Caco-2 (cell line): ENCODE measurements at regions not wholly inside any gene's neighbourhood (a gene's known extent, or its start where the extent isn't known, plus 50 kb on each side); places are given as distances from the start of the nearest gene placed in this dataset.

Source experiments
- BruUV-seq: library from RNA; stranded (reverse); fragments of 400-500 nt; replicated peaks from 2 replicates; lab custom pipeline; 2021; lab: Mats Ljungman, UMichigan
- CTCF ChIA-PET: fragments of 300-600 bp; sonication (Branson Sonifier 250); formaldehyde crosslinking; loops from one replicate; lab custom pipeline; 2022; ENCODE audit warnings: antibody characterized with exemption; lab: Charles Lee
- POLR2A ChIA-PET: fragments of 300-600 bp; sonication (Branson Sonifier 250); formaldehyde crosslinking; loops from one replicate; lab custom pipeline; 2022; ENCODE audit warnings: antibody characterized with exemption; lab: Charles Lee
- DNase-seq, 2 experiments: peaks; one replicate each; pipeline versions ENCODE4 v3.0.0 to v3.0.0-alpha.2; 2020 to 2022
- H3K27me3 ChIP-seq: replicated peaks from 2 replicates; pipeline ENCODE4 v1.6.0; 2011; ENCODE audit warnings: low read length; ENCODE audit not compliant: control insufficient read depth, insufficient read depth
- H3K36me3 ChIP-seq: 2 replicates; pipeline ENCODE4 v1.5.1; 2011; ENCODE audit warnings: low read length; ENCODE audit not compliant: control insufficient read depth, insufficient read depth
- H3K4me1 ChIP-seq: fragments of 250-450 bp; sonication (Bioruptor Pico); 2 replicates; pipeline ENCODE4 v1.5.1; 2020; ENCODE audit warnings: mild to moderate bottlenecking
- H3K4me3 ChIP-seq: 2 replicates; pipeline ENCODE4 v1.5.1; 2011; ENCODE audit warnings: low read depth, mild to moderate bottlenecking, control low read depth, low read length
- H3K9me3 ChIP-seq: fragments of 250-450 bp; sonication (Bioruptor Pico); 2 replicates; pipeline ENCODE4 v1.5.1; 2020; ENCODE audit warnings: mild to moderate bottlenecking, moderate library complexity
- H3K27ac Mint-ChIP-seq: one replicate; pipeline ENCODE4 v1.8.0; 2022; ENCODE audit warnings: mixed read lengths; ENCODE audit not compliant: unreplicated experiment
- H3K27me3 Mint-ChIP-seq: one replicate; pipeline ENCODE4 v1.8.0; 2022; ENCODE audit warnings: mixed read lengths; ENCODE audit not compliant: insufficient read depth, unreplicated experiment
- H3K36me3 Mint-ChIP-seq: one replicate; pipeline ENCODE4 v1.8.0; 2022; ENCODE audit warnings: mild to moderate bottlenecking, mixed read lengths; ENCODE audit not compliant: insufficient read depth, unreplicated experiment
- H3K4me1 Mint-ChIP-seq: one replicate; pipeline ENCODE4 v1.8.0; 2022; ENCODE audit warnings: low read depth, mixed read lengths; ENCODE audit not compliant: unreplicated experiment
- H3K4me3 Mint-ChIP-seq: one replicate; pipeline ENCODE4 v1.8.0; 2022; ENCODE audit warnings: mild to moderate bottlenecking, moderate library complexity, mixed read lengths; ENCODE audit not compliant: unreplicated experiment
- H3K9me3 Mint-ChIP-seq: one replicate; pipeline ENCODE4 v1.8.0; 2022; ENCODE audit warnings: mixed read lengths; ENCODE audit not compliant: unreplicated experiment
- CTCF ChIP-seq, 2 experiments: fragments of 200-600 bp in 1 of 2; IDR thresholded peaks; 1 replicate in 1 of 2; 2 replicates in 1 of 2; pipeline versions ENCODE4 v1.5.1 to v1.8.0; 2011 to 2022; ENCODE audit warnings: antibody characterized with exemption in 1 of 2, control low read depth in 1 of 2, inconsistent platforms in 1 of 2, low read depth in 1 of 2, low read length in 1 of 2, mild to moderate bottlenecking in 1 of 2, moderate library complexity in 1 of 2; ENCODE audit not compliant: insufficient read depth in 1 of 2, severe bottlenecking in 1 of 2, unreplicated experiment in 1 of 2
- intact Hi-C: fragments of 100-400 bp; cut with micrococcal nuclease; formaldehyde crosslinking; loops from one replicate; pipeline ENCODE4 v1.10.0; 2022; ENCODE audit not compliant: unreplicated experiment

- CTCF ChIA-PET: no interaction called here
- peaks cover 7% of the 10 kb centered on the region for H3K4me1 Mint-ChIP-seq
- H3K36me3 Mint-ChIP-seq: no peaks in the 10 kb centered on the region
- Histone ChIP-seq H3K27me3 (no peaks in the 10 kb centered on the region), H3K4me1 (no peaks in the 10 kb centered on the region), H3K4me3 (no peak overlapping the region), H3K36me3 (no peaks in the 10 kb centered on the region), H3K9me3 (no peaks in the 10 kb centered on the region)
- no peak for TF ChIP-seq CTCF (IDR thresholded peaks at IDR 0.05; ENCODE audit: insufficient read depth in 1 of 2, low read depth in 1 of 2, low read length in 1 of 2, severe bottlenecking in 1 of 2, unreplicated experiment in 1 of 2)
- intact Hi-C loops: no loop called here
- POLR2A ChIA-PET: no interaction called here
- DNase-seq: no peak
- no TSS peak for BruUV-seq
- no peak overlapping the region for H3K4me3 Mint-ChIP-seq
- no peaks in the 10 kb centered on the region for H3K9me3 Mint-ChIP-seq
- H3K27ac Mint-ChIP-seq: no peak overlapping the region
- H3K27me3 Mint-ChIP-seq: no peaks in the 10 kb centered on the region
Observed at GRCh38 chr15:69538379-69538778, 85.8 kb downstream of the RPLP1 start.

GRCh38 chr15:69539345-69539744 lies 86.7 kb downstream of the RPLP1 start:
- DNase-seq: no peak
- Histone ChIP-seq H3K36me3 (no peaks in the 10 kb centered on the region), H3K27me3 (no peaks in the 10 kb centered on the region), H3K4me3 (no peak overlapping the region), H3K4me1 (no peaks in the 10 kb centered on the region), H3K9me3 (no peaks in the 10 kb centered on the region)
- CTCF ChIA-PET: interaction anchor here (0.6 kb wide), 1 partner anchor 16 kb away, joined by 5 read pairs; no protein-coding TSS in a partner anchor
- intact Hi-C loops: no loop called here
- no peaks in the 10 kb centered on the region for H3K9me3 Mint-ChIP-seq
- TF ChIP-seq CTCF (IDR thresholded peaks at IDR 0.05; ENCODE audit: insufficient read depth in 1 of 2, low read depth in 1 of 2, low read length in 1 of 2, severe bottlenecking in 1 of 2, unreplicated experiment in 1 of 2): no peak
- BruUV-seq: no TSS peak
- H3K27ac Mint-ChIP-seq: no peak overlapping the region
- H3K4me1 Mint-ChIP-seq: peaks cover 7% of the 10 kb centered on the region
- POLR2A ChIA-PET: no interaction called here
- no peak overlapping the region for H3K4me3 Mint-ChIP-seq
- H3K36me3 Mint-ChIP-seq: no peaks in the 10 kb centered on the region
- H3K27me3 Mint-ChIP-seq: no peaks in the 10 kb centered on the region

DNA sequence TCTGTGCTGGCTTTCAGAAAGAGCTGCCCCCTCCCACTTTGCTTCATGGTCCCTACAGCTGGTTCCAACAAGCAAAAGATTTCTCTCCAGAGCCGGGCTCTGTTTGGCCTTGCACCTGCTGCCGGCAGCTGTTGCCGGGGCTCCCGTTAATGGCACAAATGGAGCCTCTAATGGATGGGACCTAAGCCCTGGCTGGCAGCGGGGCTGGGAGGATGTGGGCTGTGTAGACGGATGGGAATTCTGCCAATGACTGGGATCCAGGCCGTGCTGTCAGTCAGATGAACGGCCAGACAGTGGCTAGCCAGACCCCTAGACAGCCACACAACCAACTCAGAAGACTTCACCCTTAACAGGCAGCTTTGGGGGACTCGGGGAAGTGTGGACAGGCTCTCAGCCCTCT lies 88.0 kb downstream of the RPLP1 start:
- Histone ChIP-seq H3K36me3 (no peaks in the 10 kb centered on the region), H3K27me3 (no peaks in the 10 kb centered on the region), H3K4me3 (no peak overlapping the region), H3K4me1 (no peaks in the 10 kb centered on the region), H3K9me3 (no peaks in the 10 kb centered on the region)
- no TSS peak for BruUV-seq
- Mint-ChIP-seq H3K4me3 (no peak overlapping the region), H3K27me3 (no peaks in the 10 kb centered on the region), H3K36me3 (no peaks in the 10 kb centered on the region), H3K27ac (no peak overlapping the region), H3K9me3 (no peaks in the 10 kb centered on the region), H3K4me1 (peaks cover 7% of the 10 kb centered on the region)
- ChIA-PET CTCF (no interaction called here), POLR2A (no interaction called here)
- no peak for DNase-seq
- intact Hi-C loops: no loop called here
- no peak for TF ChIP-seq CTCF (IDR thresholded peaks at IDR 0.05; ENCODE audit: insufficient read depth in 1 of 2, low read depth in 1 of 2, low read length in 1 of 2, severe bottlenecking in 1 of 2, unreplicated experiment in 1 of 2)
